ENCODE measurements at regions not wholly inside any gene's neighbourhood (a gene's known extent, or its start where the extent isn't known, plus 50 kb on each side); places are given as distances from the start of the nearest gene placed in this dataset.

DNA sequence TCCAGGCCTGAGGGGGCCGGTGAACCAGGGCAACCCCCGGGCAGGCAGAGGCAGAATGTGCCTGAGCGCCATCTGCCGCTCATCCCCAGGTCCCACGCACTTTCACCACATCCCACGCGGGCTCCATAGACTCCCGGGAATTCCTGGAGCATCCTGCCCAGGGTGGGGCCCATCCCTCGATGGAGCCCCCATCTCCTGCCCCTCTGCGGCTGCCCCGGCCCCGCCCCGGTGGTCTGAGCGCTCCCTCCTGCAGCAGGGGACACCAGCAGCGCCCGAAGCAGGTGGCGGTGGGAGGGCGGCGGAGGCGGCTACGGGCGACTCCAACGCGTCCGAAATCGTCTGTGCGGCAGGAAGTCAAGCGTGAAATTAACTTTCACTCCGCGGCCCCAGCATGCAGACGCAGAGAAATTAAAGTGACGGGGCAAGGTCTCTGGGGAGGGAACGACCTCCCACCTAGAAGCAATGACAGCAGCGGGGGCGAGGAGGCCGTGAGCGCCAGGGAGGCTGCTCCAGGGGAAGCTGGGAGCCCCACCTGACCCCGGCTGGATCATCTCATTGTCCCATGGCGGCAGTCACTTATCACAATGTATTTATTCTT is 122.2 kb downstream of the NCOR2 start:
- H3K4me3 ChIP-seq = no peak overlapping the region
- H3K27ac ChIP-seq = no peak overlapping the region
- H3K27me3 ChIP-seq = no peaks in the 10 kb centered on the region
- TF ChIP-seq, protein P1, sequence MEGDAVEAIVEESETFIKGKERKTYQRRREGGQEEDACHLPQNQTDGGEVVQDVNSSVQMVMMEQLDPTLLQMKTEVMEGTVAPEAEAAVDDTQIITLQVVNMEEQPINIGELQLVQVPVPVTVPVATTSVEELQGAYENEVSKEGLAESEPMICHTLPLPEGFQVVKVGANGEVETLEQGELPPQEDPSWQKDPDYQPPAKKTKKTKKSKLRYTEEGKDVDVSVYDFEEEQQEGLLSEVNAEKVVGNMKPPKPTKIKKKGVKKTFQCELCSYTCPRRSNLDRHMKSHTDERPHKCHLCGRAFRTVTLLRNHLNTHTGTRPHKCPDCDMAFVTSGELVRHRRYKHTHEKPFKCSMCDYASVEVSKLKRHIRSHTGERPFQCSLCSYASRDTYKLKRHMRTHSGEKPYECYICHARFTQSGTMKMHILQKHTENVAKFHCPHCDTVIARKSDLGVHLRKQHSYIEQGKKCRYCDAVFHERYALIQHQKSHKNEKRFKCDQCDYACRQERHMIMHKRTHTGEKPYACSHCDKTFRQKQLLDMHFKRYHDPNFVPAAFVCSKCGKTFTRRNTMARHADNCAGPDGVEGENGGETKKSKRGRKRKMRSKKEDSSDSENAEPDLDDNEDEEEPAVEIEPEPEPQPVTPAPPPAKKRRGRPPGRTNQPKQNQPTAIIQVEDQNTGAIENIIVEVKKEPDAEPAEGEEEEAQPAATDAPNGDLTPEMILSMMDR (IDR thresholded peaks at IDR 0.05) = no peak
- DNase-seq (ENCODE audit: low spot score in 2 of 2) = no peak
- intact Hi-C loops (cut with DNase I) = no loop called here
- H3K4me1 ChIP-seq = peaks cover 17 to 19% of the 10 kb centered on the region in 2 donors
- peaks cover 29 to 42% of the 10 kb centered on the region in 2 donors for H3K36me3 ChIP-seq
- H3K9me3 ChIP-seq = no peaks in the 10 kb centered on the region

DNA sequence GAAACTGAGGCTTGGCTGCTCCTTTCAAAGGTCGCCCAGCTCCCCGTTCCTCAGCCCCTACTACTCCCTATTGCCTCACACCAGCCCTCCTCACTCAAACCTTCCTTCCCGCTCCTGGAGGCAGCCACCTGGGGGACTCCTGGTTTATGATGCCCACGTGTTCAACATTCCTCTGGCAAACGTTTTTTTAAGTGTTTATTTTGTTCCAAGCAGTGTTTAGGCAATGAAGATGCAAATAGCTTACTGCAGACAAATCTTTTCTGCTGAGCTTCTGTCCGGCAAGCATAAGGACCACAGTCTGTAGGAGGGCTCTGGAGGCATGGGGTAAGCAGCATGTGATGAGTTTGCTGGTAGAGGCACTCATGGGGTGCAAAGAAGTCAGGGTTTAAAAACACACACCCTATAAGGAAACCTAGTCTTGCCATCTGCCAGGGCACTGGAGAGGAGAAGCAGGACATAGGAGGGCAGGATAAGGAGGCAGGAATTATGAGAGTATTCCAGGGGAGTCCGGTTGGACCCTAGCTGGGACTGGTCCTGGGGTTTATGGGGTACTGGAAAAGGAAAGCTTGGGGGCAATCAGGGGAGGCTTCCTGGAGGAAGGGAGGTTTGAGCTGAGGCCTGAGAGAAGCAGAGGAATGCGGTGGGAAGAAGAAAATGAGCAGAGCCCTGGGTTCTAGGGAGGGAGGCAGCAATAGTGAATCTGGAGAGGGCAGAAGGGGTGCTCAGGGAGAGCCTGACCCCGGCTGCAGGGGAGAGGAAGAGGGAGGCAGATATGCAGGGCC is 123.3 kb downstream of the NCOR2 start:
- Histone ChIP-seq H3K4me1 (peaks cover 20 to 27% of the 10 kb centered on the region in 2 donors), H3K9me3 (no peaks in the 10 kb centered on the region), H3K27me3 (no peaks in the 10 kb centered on the region), H3K27ac (no peak overlapping the region), H3K36me3 (peaks cover 20 to 36% of the 10 kb centered on the region in 2 donors), H3K4me3 (no peak overlapping the region)
- intact Hi-C loops (cut with DNase I) = no loop called here
- DNase-seq (ENCODE audit: low spot score in 2 of 2) = no peak
- TF ChIP-seq, protein P1 (IDR thresholded peaks at IDR 0.05) = no peak

DNA sequence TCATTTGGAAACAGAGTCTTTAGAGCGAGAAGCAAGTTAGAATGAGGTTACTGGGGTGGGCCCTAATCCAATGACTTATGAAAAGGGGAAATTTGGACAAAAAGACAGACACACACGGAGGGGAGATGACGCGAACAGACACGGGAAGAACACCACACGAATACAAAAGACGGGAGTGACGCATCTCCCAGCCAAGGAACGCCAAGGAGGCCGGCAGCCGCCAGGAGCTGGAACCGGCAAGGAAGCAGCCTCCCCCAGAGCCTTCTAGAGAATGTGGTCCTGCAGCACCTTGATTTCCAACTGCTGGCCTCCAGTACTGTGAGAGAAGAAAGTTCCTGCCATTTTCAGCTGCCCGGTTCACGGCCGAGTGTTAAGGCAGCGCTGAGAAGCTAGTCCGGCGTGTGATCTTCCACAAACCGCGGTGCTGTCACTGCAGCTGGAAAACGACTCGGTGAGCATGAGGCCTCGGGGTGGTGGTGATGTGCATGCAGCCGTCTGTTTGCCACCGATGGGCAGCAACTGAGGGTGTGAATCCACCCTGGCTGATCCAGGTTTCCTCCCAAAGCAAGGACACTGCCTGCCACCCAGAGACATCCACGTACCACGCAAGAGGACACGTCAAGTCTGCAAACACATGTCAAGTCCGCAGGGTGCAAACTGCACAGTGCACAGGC is 124.5 kb downstream of the NCOR2 start:
- intact Hi-C loops (cut with DNase I) = no loop called here
- Histone ChIP-seq H3K4me1 (peaks cover 20 to 27% of the 10 kb centered on the region in 2 donors), H3K9me3 (no peaks in the 10 kb centered on the region), H3K27ac (peak overlapping the region in 1 of 2 donors; percentile 83), H3K36me3 (peaks cover 21 to 36% of the 10 kb centered on the region in 2 donors), H3K4me3 (no peak overlapping the region), H3K27me3 (no peaks in the 10 kb centered on the region)
- TF ChIP-seq, protein P1 (IDR thresholded peaks at IDR 0.05) = no peak
- no peak for DNase-seq (ENCODE audit: low spot score in 2 of 2)

DNA sequence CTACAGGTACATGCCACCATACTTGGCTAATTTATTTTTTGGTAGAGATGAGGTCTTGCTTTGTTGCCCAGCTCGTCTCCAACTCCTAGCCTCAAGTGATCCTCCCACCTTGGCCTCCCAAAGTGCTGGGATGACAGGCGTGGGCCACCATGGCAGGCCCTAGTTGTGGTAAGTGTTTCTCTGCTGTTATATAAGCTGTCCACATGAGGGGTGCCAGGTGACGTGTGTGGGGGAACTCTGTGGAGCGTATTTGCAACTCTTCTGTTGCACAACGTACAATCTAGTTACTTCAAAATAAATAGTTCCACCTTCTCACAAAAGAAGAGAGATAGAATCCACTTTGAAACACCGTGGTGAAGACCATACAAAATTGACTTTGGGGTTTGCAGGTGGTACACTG is 125.1 kb downstream of the NCOR2 start:
- peaks cover 20 to 27% of the 10 kb centered on the region in 2 donors for H3K4me1 ChIP-seq
- DNase-seq (ENCODE audit: low spot score in 2 of 2) = no peak
- no peak overlapping the region for H3K4me3 ChIP-seq
- TF ChIP-seq, protein P1 (IDR thresholded peaks at IDR 0.05) = no peak
- H3K27me3 ChIP-seq = no peaks in the 10 kb centered on the region
- H3K9me3 ChIP-seq = no peaks in the 10 kb centered on the region
- intact Hi-C loops (cut with DNase I) = no loop called here
- H3K27ac ChIP-seq = peak overlapping the region; percentile 79 to 83
- peaks cover 28 to 39% of the 10 kb centered on the region in 2 donors for H3K36me3 ChIP-seq

DNA sequence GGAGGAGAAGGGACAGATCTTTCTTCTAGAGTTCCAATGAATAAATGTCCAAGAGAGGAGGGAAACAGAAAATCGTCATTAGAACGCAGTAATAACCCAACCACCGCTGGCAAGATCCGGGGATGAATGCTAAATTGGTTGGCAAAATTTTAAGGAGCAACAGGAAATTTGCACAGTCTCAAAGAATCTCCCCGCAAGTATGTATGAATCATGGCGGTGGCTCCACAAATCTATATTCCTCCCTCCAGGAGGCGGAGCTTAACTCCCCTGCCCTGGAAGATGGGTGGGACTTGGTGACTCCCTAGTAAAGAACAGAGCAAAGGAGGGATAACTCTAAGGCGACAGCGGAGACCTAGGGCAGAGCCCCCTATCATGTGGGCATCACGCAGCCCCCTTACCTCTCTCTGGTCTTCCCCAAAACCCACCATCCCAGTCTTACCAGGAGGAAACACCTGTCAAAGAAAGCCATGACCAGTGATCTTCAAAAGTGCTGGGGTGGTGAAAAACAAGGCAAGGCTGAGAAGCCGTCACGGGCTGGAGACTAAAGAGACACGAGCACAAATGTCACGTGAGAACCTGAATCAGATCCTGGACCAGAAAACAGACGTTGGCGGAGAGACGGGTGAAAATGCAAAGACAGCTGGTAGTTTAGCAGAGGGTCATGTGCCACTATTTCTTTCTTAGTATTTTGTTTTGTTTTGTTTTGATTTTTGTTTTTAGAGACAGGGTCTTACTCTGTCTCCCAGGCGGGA is 125.8 kb downstream of the NCOR2 start:
- intact Hi-C loops (cut with DNase I) = loop anchor here (1.0 kb wide), 1 partner anchor 12 kb away; no protein-coding TSS in a partner anchor
- H3K9me3 ChIP-seq = no peaks in the 10 kb centered on the region
- TF ChIP-seq, protein P1 (IDR thresholded peaks at IDR 0.05) = no peak
- H3K4me1 ChIP-seq = peaks cover 20 to 27% of the 10 kb centered on the region in 2 donors
- peak overlapping the region in 1 of 2 donors; percentile 12 for H3K4me3 ChIP-seq
- H3K36me3 ChIP-seq = peaks cover 28 to 39% of the 10 kb centered on the region in 2 donors
- peak overlapping the region; percentile 79 to 83 for H3K27ac ChIP-seq
- no peaks in the 10 kb centered on the region for H3K27me3 ChIP-seq
- peak; percentile 47 to 91 for DNase-seq (ENCODE audit: low spot score in 2 of 2)
